ENCODE measurements at regions not wholly inside any gene's neighbourhood (a gene's known extent, or its start where the extent isn't known, plus 50 kb on each side); places are given as distances from the start of the nearest gene placed in this dataset.

- no peak for DNase-seq
- H3K4me3 ChIP-seq: no peak overlapping the region
Observed at GRCh38 chr2:788227-789032, 111.2 kb upstream of the TMEM18 start.

GRCh38 chr2:784753-785152 is 107.5 kb upstream of the TMEM18 start:
- Histone ChIP-seq H3K27ac (no peak overlapping the region), H3K4me1 (no peaks in the 10 kb centered on the region), H3K4me3 (no peak overlapping the region), H3K36me3 (no peaks in the 10 kb centered on the region), H3K9me3 (no peaks in the 10 kb centered on the region), H3K27me3 (no peaks in the 10 kb centered on the region)
- TF ChIP-seq POLR2A (IDR thresholded peaks at IDR 0.05): no peak
- TF ChIP-seq CTCF (IDR thresholded peaks at IDR 0.05): no peak
- intact Hi-C loops (cut with DNase I; ENCODE audit: low total_unique reads): no loop called here
- DNase-seq: no peak

More at GRCh38 chr2:788227-789032, 111.2 kb upstream of the TMEM18 start:
- intact Hi-C loops (cut with DNase I; ENCODE audit: low total_unique reads): no loop called here
- TF ChIP-seq POLR2A (IDR thresholded peaks at IDR 0.05): no peak
- no peak for TF ChIP-seq CTCF (IDR thresholded peaks at IDR 0.05)
- Histone ChIP-seq H3K27me3 (no peaks in the 10 kb centered on the region), H3K27ac (no peak overlapping the region), H3K9me3 (no peaks in the 10 kb centered on the region), H3K4me1 (no peaks in the 10 kb centered on the region), H3K36me3 (no peaks in the 10 kb centered on the region)

GRCh38 chr2:780581-780980 is 103.4 kb upstream of the TMEM18 start:
- Histone ChIP-seq H3K36me3 (no peaks in the 10 kb centered on the region), H3K27ac (no peak overlapping the region), H3K4me1 (no peaks in the 10 kb centered on the region), H3K4me3 (no peak overlapping the region), H3K27me3 (no peaks in the 10 kb centered on the region), H3K9me3 (no peaks in the 10 kb centered on the region)
- intact Hi-C loops (cut with DNase I; ENCODE audit: low total_unique reads): no loop called here
- DNase-seq: no peak
- TF ChIP-seq POLR2A (IDR thresholded peaks at IDR 0.05) (no peak), CTCF (IDR thresholded peaks at IDR 0.05) (no peak)

- no peak for DNase-seq
- no peak overlapping the region for H3K27ac ChIP-seq
- TF ChIP-seq POLR2A (IDR thresholded peaks at IDR 0.05) (no peak), CTCF (IDR thresholded peaks at IDR 0.05) (no peak)
- intact Hi-C loops (cut with DNase I; ENCODE audit: low total_unique reads): no loop called here
- no peak overlapping the region for H3K4me3 ChIP-seq
- H3K4me1 ChIP-seq: no peaks in the 10 kb centered on the region
- H3K9me3 ChIP-seq: no peaks in the 10 kb centered on the region
- no peaks in the 10 kb centered on the region for H3K36me3 ChIP-seq
- no peaks in the 10 kb centered on the region for H3K27me3 ChIP-seq
Observed at GRCh38 chr2:780002-780401, 102.8 kb upstream of the TMEM18 start.

- intact Hi-C loops (cut with DNase I; ENCODE audit: low total_unique reads): no loop called here
- H3K9me3 ChIP-seq: no peaks in the 10 kb centered on the region
- H3K4me3 ChIP-seq: no peak overlapping the region
- TF ChIP-seq POLR2A (IDR thresholded peaks at IDR 0.05) (no peak), CTCF (IDR thresholded peaks at IDR 0.05) (no peak)
- no peak overlapping the region for H3K27ac ChIP-seq
- no peaks in the 10 kb centered on the region for H3K27me3 ChIP-seq
- no peaks in the 10 kb centered on the region for H3K36me3 ChIP-seq
- no peaks in the 10 kb centered on the region for H3K4me1 ChIP-seq
- DNase-seq: no peak
Observed at GRCh38 chr2:778731-779350, 101.6 kb upstream of the TMEM18 start.
